ENCODE measurements at regions not wholly inside any gene's neighbourhood (a gene's known extent, or its start where the extent isn't known, plus 50 kb on each side); places are given as distances from the start of the nearest gene placed in this dataset.

GRCh38 chr9:108142142-108142503 lies 652.6 kb upstream of the KLF4 start:
- ChIA-PET CTCF (ENCODE audit: low intra/inter-chr PET ratio, low total read pairs) (no interaction called here), POLR2A (no interaction called here)
- H3K4me2 ChIP-seq (ENCODE audit: low read depth, low read length), result no peak overlapping the region
- in situ Hi-C loops (cut with HindIII; ENCODE audit: extremely low pct_ligation_motif_present, low pct_unique_long_range_greater_than_20kb), result no loop called here
- H4K20me1 ChIP-seq (ENCODE audit: insufficient read depth, low read length), result no peaks in the 10 kb centered on the region
- ATAC-seq (no peak), FAIRE-seq (no peak), DNase-seq (ENCODE audit: low spot score) (no peak)
- H3K27ac ChIP-seq (ENCODE audit: extremely low read length, insufficient read depth, low read length), result no peak overlapping the region
- no peaks in the 10 kb centered on the region for H3K27me3 ChIP-seq (ENCODE audit: control insufficient read depth in 1 of 2, insufficient read depth in 2 of 2, low read length in 2 of 2)
- H2AFZ ChIP-seq (ENCODE audit: low read length), result no peak overlapping the region
- no peak overlapping the region for H3K9ac ChIP-seq (ENCODE audit: insufficient read depth, low read depth, low read length)
- H3K4me1 ChIP-seq (ENCODE audit: insufficient read depth, low read length), result no peaks in the 10 kb centered on the region
- H3K36me3 ChIP-seq (replicated peaks in 1 of 2; ENCODE audit: control insufficient read depth in 1 of 2, insufficient read depth in 2 of 2, low read length in 2 of 2), result no peaks in the 10 kb centered on the region
- BruUV-seq (replicated peaks), result no TSS peak
- no peaks in the 10 kb centered on the region for H3K79me2 ChIP-seq (ENCODE audit: insufficient read depth, low read length)
- intact Hi-C loops (cut with micrococcal nuclease; ENCODE audit: unreplicated experiment), result no loop called here
- H3K9me3 ChIP-seq (ENCODE audit: low read length), result no peaks in the 10 kb centered on the region
- 100% methylated on average over 2 of the region's 2 CpGs for WGBS (ENCODE audit: low lambda C conversion rate)
- no peak overlapping the region for H3K4me3 ChIP-seq (replicated peaks in 1 of 3; ENCODE audit: insufficient read depth in 1 of 3, low read depth in 2 of 3, low read length in 3 of 3)
- no peak for TF ChIP-seq PREB (CRISPR knock-in tag; IDR thresholded peaks at IDR 0.05)
- TF ChIP-seq SKIL (CRISPR knock-in tag; IDR thresholded peaks at IDR 0.05; ENCODE audit: borderline replicate concordance), result no peak
- TF ChIP-seq NFKBIZ (CRISPR knock-in tag; IDR thresholded peaks at IDR 0.05), result no peak
- TF ChIP-seq ZNF34 (CRISPR knock-in tag; IDR thresholded peaks at IDR 0.05; ENCODE audit: borderline replicate concordance), result no peak
- no peak for TF ChIP-seq HMGA1 (CRISPR knock-in tag; conservative IDR thresholded peaks at IDR 0.05)
- no peak for TF ChIP-seq ZNF704 (CRISPR knock-in tag; IDR thresholded peaks at IDR 0.05; ENCODE audit: borderline replicate concordance)
- no peak for TF ChIP-seq ZBTB25 (CRISPR knock-in tag; IDR thresholded peaks at IDR 0.05)
- TF ChIP-seq ZNF281 (CRISPR knock-in tag; IDR thresholded peaks at IDR 0.05; ENCODE audit: borderline replicate concordance), result no peak
- TF ChIP-seq ZNF337 (CRISPR knock-in tag; IDR thresholded peaks at IDR 0.05; ENCODE audit: borderline replicate concordance, low read depth), result no peak
- no peak for TF ChIP-seq PRPF4 (IDR thresholded peaks at IDR 0.05; ENCODE audit: low read depth, low read length, poor library complexity, severe bottlenecking)
- no peak for TF ChIP-seq SPEN (CRISPR knock-in tag; IDR thresholded peaks at IDR 0.05; ENCODE audit: low read depth)
- no peak for TF ChIP-seq ZNF501 (CRISPR knock-in tag; IDR thresholded peaks at IDR 0.05)
- no peak for TF ChIP-seq ZNF720 (CRISPR knock-in tag; IDR thresholded peaks at IDR 0.05)
- TF ChIP-seq LCORL (IDR thresholded peaks at IDR 0.05), result no peak
- TF ChIP-seq LCORL (CRISPR knock-in tag; IDR thresholded peaks at IDR 0.05), result no peak
- TF ChIP-seq ZNF530 (CRISPR knock-in tag; IDR thresholded peaks at IDR 0.05; ENCODE audit: low read depth), result no peak
- no peak for TF ChIP-seq AHR (CRISPR knock-in tag; IDR thresholded peaks at IDR 0.05)

All from HepG2 (cell line).